GM12874 (cell line): ENCODE measurements at regions not wholly inside any gene's neighbourhood (a gene's known extent, or its start where the extent isn't known, plus 50 kb on each side); places are given as distances from the start of the nearest gene placed in this dataset.

ENCODE experiments used
- TF ChIP-seq, protein P1 (sequence below): IDR thresholded peaks from 2 replicates; pipeline ENCODE4 v1.5.1; 2011; ENCODE audit warnings: low read depth, mild to moderate bottlenecking, control low read depth, low read length, moderate library complexity; ENCODE audit not compliant: insufficient read depth

GRCh38 chr1:95770581-95770980, 536.6 kb downstream of the RWDD3 start:
- TF ChIP-seq, protein P1, sequence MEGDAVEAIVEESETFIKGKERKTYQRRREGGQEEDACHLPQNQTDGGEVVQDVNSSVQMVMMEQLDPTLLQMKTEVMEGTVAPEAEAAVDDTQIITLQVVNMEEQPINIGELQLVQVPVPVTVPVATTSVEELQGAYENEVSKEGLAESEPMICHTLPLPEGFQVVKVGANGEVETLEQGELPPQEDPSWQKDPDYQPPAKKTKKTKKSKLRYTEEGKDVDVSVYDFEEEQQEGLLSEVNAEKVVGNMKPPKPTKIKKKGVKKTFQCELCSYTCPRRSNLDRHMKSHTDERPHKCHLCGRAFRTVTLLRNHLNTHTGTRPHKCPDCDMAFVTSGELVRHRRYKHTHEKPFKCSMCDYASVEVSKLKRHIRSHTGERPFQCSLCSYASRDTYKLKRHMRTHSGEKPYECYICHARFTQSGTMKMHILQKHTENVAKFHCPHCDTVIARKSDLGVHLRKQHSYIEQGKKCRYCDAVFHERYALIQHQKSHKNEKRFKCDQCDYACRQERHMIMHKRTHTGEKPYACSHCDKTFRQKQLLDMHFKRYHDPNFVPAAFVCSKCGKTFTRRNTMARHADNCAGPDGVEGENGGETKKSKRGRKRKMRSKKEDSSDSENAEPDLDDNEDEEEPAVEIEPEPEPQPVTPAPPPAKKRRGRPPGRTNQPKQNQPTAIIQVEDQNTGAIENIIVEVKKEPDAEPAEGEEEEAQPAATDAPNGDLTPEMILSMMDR = no peak

DNA sequence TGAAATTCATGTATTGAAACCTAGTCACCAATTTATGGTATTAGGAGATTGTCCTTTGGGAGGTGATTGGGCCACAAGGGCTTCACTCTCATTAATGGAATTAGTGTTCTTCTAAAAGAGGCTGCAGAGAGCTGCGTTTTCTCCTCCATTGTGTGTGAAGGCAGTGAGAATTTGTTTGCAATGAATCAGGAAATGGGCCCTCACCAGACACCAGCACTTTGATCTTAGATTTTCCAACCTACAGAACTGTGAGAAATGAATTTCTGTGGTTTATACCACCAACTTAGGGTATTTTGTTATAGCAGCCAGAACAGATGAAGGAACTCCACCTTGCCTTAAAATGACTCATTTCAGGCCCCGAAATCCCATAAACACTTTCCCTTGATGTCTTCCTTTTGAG, 544.2 kb downstream of the RWDD3 start:
- TF ChIP-seq, protein P1 = no peak

DNA sequence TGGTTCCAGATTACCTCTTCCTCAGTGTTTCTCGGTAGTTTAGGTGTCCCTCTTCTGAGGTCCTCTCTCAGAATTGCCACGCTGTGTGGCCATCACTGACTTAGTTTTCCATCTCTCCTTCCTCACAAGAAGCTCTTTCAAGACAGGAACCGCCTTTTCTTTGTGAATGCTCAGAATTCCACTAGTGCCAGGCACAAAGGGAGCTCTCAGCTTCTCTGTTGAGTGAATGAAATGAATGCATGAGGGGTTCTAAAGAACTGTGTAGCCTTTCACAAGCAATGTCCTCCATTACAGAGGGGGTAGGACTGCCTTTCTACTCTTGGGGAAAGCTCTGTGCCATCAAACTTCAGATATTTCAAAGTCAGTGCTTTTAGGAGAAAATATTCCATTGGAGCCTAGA, 546.8 kb downstream of the RWDD3 start:
- TF ChIP-seq, protein P1 = no peak

DNA sequence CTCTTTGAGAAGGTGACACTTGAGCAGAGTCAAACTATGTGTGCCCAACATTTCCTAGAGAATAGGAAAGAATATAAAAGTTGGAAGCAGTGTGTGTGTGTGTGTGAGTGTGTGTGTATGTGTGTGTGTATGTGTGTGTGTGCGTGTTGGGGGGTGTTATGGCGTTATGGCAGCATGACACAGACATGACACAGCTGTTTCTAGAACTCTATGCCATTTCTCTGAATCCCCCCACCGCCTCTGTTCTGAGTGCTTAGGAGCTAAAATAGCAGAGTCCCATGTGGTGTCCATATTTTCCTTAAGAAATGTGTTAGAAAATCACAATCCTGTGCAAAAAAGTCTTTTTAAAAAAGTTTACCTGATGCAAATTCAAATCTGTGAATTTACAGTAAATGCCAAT, 556.1 kb downstream of the RWDD3 start:
- TF ChIP-seq, protein P1 = no peak

DNA sequence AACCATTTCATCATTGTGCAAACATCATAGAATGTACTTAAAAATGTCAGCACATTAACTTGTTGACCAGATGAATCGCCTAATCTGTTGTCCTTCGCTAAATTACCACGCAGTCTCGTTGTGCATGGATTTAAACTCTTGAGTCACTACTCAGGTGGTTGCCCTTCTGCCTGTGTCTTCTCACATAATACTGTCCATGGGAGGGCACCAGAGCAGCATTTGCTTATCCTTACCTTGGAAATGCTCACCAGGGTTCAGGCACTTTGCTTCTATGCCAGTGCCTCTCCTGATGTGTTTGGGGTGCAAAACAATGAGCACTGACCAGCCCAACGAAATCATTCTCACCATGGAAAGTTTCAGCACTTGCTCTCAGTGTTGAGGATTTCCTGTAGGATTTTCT, 559.9 kb downstream of the RWDD3 start:
- TF ChIP-seq, protein P1 = no peak

DNA sequence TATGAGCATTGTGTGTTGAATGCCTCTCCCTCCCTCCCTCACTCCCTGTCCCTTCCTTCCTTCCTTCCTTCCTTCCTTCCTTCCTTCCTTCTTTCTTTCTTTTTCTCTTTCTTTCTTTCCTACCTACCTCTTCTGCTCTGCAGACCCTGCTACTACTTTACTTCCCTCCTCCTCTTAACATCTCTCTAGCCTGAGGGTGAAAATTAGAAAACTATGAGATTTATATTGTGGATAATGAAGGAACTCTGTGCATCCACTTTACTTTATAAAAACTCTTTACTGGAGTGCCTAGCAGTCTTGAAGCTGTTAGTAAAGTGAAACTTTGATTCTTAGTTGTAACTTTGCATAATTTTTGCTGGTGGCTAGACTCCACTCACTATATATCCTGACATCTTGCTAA, 572.2 kb downstream of the RWDD3 start:
- TF ChIP-seq, protein P1 = no peak

DNA sequence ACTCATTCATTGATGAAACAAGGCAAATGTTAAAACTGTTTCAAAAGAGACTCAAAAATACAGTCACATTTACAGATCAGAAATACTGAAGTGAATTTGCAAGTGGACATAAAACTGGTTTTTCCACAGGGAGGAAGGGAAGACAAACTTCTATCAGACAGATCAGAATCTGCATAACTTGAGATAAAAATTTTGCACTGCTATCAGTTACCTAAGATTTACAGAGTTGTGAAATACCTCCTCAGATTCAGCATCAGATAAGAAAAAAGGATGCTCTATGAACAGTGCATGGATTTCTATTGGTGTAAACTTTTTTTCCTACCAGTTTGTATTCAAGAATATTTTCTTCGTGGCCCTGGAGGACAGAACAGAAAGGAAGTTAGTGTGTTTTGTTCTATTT, 575.4 kb downstream of the RWDD3 start:
- TF ChIP-seq, protein P1 = no peak

GRCh38 chr1:95815511-95815910, 581.5 kb downstream of the RWDD3 start:
- TF ChIP-seq, protein P1 = no peak
